Mucosa of descending colon (tissue), 3 donors: ENCODE measurements at regions not wholly inside any gene's neighbourhood (a gene's known extent, or its start where the extent isn't known, plus 50 kb on each side); places are given as distances from the start of the nearest gene placed in this dataset.

ENCODE experiments used
- ATAC-seq: fragments of 200-7000 bp; cut with Tn5 transposase; one replicate; pipeline ENCODE4 v1.9.1; 2020; ENCODE audit warnings: mild to moderate bottlenecking, moderate library complexity
- DNase-seq, 3 donors: peaks; one replicate each; pipeline ENCODE4 v3.0.0-alpha.2; 2020
- H3K36me3 ChIP-seq: fragments of 200-600 bp; one replicate; pipeline ENCODE4 v1.8.0; 2021; ENCODE audit warnings: low read depth, mild to moderate bottlenecking
- H3K4me1 ChIP-seq: fragments of 200-600 bp; one replicate; pipeline ENCODE4 v1.8.0; 2021; ENCODE audit warnings: low read depth, mild to moderate bottlenecking
- H3K4me3 ChIP-seq: fragments of 200-600 bp; one replicate; pipeline ENCODE4 v1.8.0; 2021; ENCODE audit warnings: mild to moderate bottlenecking
- H3K9me3 ChIP-seq: fragments of 200-600 bp; one replicate; pipeline ENCODE4 v1.8.0; 2021; ENCODE audit warnings: mild to moderate bottlenecking
- intact Hi-C, 2 donors: fragments of 100-400 bp; cut with DNase I in 1 of 2; cut with micrococcal nuclease in 1 of 2; formaldehyde crosslinking; loops; one replicate each; pipeline versions ENCODE4 v1.11.0 to v1.11.1; 2022; cut with DNase I, micrococcal nuclease
- TF ChIP-seq, protein P1 (sequence below): fragments of 200-600 bp; IDR thresholded peaks from one replicate; pipeline ENCODE4 v1.8.0; 2022; ENCODE audit warnings: antibody characterized with exemption, mild to moderate bottlenecking
- donor health status: DM: no; HTN: no; CAD: no; lungs with moderate emphysema.
- donor health status: DM: no; HTN: no; CAD: no.
- donor health status: DM: no; HTN: yes; CAD: no.

DNA sequence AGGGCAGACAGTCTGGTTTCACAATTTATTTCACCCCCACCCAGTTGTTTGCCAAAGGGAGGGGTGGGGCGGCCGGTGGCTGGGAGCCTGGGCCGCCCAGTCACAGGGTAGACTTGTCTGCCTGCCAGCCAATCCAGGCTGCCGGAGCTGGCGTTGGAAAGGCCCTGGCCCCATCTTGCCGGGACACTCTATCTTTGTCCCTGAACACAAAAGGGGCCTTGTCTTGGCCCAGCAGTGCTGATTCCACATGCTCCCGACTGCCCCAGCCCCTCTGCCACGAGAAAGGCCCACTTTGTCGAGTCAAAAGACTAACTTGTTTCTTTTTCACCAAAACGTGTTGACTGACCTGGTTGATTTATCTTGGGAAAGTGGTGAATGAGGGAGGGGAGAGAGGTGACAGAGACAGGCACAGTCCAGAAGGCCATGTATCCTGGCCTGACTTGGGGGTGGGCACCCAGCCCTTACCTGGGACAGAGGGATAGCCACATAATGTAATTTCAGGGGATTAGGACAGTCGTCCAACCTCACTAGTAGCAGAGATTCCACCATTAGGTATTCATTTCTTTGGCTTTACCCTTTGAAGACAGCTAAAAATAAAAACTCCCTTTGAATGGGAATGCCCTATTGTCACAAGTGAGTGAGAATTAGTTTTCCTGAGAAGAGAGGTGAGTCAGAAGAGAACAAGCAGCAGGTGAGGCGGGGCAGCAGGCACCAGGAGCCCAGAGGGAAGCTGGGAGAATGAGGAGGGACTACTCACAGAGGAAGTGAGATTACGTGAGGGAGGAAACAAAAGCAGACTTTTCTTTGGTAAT, 67.0 kb upstream of the SIRPA start:
- no peak overlapping the region for H3K4me3 ChIP-seq
- TF ChIP-seq, protein P1, sequence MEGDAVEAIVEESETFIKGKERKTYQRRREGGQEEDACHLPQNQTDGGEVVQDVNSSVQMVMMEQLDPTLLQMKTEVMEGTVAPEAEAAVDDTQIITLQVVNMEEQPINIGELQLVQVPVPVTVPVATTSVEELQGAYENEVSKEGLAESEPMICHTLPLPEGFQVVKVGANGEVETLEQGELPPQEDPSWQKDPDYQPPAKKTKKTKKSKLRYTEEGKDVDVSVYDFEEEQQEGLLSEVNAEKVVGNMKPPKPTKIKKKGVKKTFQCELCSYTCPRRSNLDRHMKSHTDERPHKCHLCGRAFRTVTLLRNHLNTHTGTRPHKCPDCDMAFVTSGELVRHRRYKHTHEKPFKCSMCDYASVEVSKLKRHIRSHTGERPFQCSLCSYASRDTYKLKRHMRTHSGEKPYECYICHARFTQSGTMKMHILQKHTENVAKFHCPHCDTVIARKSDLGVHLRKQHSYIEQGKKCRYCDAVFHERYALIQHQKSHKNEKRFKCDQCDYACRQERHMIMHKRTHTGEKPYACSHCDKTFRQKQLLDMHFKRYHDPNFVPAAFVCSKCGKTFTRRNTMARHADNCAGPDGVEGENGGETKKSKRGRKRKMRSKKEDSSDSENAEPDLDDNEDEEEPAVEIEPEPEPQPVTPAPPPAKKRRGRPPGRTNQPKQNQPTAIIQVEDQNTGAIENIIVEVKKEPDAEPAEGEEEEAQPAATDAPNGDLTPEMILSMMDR: no peak
- DNase-seq (peak; percentile 73 to 82 (median 74)), ATAC-seq (peak; percentile 92)
- no peaks in the 10 kb centered on the region for H3K36me3 ChIP-seq
- H3K9me3 ChIP-seq: peaks cover 4% of the 10 kb centered on the region
- intact Hi-C loops: no loop called here
- no peaks in the 10 kb centered on the region for H3K4me1 ChIP-seq

DNA sequence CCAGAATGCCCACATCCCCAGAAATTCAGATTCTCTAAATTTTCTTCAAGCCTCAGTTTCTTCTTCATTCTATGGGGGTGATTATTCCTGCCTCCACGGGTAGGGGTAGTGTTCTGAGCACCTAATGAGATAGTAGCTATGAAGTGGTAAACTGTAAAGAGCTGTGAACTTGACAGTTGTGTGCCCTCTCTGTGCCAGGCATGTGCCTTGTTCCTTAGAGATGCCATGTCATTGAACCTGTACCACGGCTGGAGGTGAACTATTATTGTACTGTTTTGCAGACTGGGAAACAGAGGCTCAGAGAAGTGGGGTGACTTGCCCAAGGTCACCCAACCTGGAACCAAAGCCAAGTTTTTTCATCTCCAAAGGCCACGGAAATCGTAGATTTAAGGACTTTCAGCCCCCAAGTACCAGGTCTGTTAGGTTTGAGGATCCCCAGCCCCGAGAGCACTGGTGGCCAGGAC, 67.7 kb upstream of the SIRPA start:
- peaks cover 4% of the 10 kb centered on the region for H3K9me3 ChIP-seq
- no peaks in the 10 kb centered on the region for H3K4me1 ChIP-seq
- TF ChIP-seq, protein P1: no peak
- no peak overlapping the region for H3K4me3 ChIP-seq
- ATAC-seq (no peak), DNase-seq (no peak)
- intact Hi-C loops: no loop called here
- no peaks in the 10 kb centered on the region for H3K36me3 ChIP-seq

DNA sequence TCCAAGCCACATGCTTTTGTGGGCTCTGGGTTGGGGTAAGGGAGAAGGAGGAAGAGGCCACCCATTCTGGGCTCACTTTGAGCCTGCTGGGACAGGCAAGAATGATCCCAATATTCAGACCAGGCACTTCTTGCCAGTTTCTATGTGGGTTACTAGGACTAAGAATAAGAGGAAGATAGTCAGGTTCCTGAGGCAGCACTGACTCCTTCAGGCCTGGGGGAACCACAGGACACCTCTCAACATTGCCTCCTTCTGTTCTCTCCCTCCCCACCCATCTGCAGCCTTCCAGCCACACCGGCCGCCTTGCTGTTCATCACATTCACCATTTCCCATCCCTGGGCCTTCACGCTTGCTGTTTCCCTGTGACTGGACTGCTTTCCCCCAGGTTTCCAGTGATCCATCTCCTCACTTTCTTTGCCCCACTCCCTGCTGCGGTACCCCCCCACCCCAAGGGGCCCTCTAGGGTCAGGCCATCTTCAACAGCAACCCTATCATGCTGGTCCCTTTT, 69.2 kb upstream of the SIRPA start:
- ATAC-seq: no peak
- Histone ChIP-seq H3K4me1 (no peaks in the 10 kb centered on the region), H3K4me3 (no peak overlapping the region), H3K36me3 (no peaks in the 10 kb centered on the region), H3K9me3 (peaks cover 4% of the 10 kb centered on the region)
- DNase-seq: no peak
- TF ChIP-seq, protein P1: no peak
- intact Hi-C loops: no loop called here

DNA sequence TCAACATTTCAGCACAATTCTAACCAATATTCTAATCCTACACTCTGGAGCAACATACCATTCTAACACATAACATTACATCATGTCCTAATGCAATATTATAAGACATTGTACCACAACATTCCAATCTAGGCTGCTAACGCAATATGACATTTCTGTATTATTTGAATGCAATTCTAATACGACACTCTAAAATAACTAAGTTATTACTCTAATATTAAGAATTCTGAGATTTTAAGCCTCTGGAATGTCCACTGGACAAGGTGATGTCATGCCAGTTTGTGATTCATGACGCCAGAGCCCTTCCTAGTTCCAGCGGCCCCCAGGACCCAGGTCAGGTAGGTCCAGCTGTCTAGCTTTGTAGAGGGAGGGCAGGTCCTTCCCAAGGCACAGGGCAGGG, 69.7 kb upstream of the SIRPA start:
- DNase-seq: no peak
- Histone ChIP-seq H3K9me3 (peaks cover 4% of the 10 kb centered on the region), H3K4me3 (no peak overlapping the region), H3K4me1 (no peaks in the 10 kb centered on the region), H3K36me3 (no peaks in the 10 kb centered on the region)
- intact Hi-C loops: no loop called here
- TF ChIP-seq, protein P1: no peak
- no peak for ATAC-seq

DNA sequence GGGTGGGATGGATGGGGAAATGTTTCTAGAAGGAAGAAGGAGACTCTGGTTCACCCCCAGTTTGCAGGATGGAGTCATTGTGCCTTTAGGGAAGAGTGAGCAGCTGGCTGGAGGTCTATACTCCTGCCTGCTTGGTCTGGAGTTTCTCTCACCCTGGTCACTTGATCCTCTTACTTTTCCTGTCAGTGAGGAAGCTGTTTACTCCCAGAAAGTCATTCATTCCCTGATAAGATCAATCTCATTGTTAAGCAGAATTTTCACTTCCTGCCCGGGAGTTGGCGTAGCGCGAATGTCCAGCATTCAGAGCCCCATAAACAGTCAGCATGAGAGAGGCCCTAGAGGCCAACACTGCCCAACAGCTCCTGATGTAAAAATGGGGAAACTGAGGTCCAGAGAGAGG, 70.4 kb upstream of the SIRPA start:
- intact Hi-C loops: no loop called here
- no peaks in the 10 kb centered on the region for H3K36me3 ChIP-seq
- H3K9me3 ChIP-seq: peaks cover 4% of the 10 kb centered on the region
- no peaks in the 10 kb centered on the region for H3K4me1 ChIP-seq
- DNase-seq (no peak), ATAC-seq (no peak)
- TF ChIP-seq, protein P1: no peak
- no peak overlapping the region for H3K4me3 ChIP-seq
